GM23338 (cell line): ENCODE measurements at regions not wholly inside any gene's neighbourhood (a gene's known extent, or its start where the extent isn't known, plus 50 kb on each side); places are given as distances from the start of the nearest gene placed in this dataset.

ENCODE experiments used
- ATAC-seq: fragments of 200-7000 bp; cut with Tn5 transposase; 3 replicates; pipeline ENCODE4 v1.9.1; 2020
- DNase-seq: peaks from one replicate; pipeline ENCODE4 v3.0.0-alpha.2; 2015; ENCODE audit warnings: low spot score
- H2AFZ ChIP-seq: fragments of 200-600 bp; sonication (generic); 2 replicates; pipeline ENCODE4 v1.8.0; 2016; ENCODE audit warnings: antibody characterized with exemption, mild to moderate bottlenecking, moderate library complexity
- H3F3A ChIP-seq: fragments of 200-600 bp; sonication (generic); replicated peaks from 2 replicates; pipeline ENCODE4 v1.8.0; 2017; ENCODE audit warnings: antibody characterized with exemption, mixed run types, low read depth
- H3K27ac ChIP-seq: fragments of 200-600 bp; sonication (generic); 2 replicates; pipeline ENCODE4 v1.6.1; 2016; ENCODE audit warnings: low read depth
- H3K27me3 ChIP-seq: fragments of 200-600 bp; sonication (generic); 2 replicates; pipeline ENCODE4 v1.8.0; 2016; ENCODE audit warnings: mild to moderate bottlenecking, mixed run types, moderate library complexity; ENCODE audit not compliant: insufficient read depth
- H3K36me3 ChIP-seq: fragments of 200-600 bp; sonication (generic); 2 replicates; pipeline ENCODE4 v1.8.0; 2016; ENCODE audit warnings: mild to moderate bottlenecking; ENCODE audit not compliant: insufficient read depth
- H3K4me1 ChIP-seq: fragments of 200-600 bp; sonication (generic); 2 replicates; pipeline ENCODE4 v1.8.0; 2016; ENCODE audit warnings: mild to moderate bottlenecking, moderate library complexity; ENCODE audit not compliant: insufficient read depth
- H3K4me2 ChIP-seq: fragments of 200-600 bp; sonication (generic); 2 replicates; pipeline ENCODE4 v1.7.1; 2017; ENCODE audit warnings: mixed run types
- H3K4me3 ChIP-seq: fragments of 200-600 bp; sonication (generic); 2 replicates; pipeline ENCODE4 v1.6.1; 2016; ENCODE audit warnings: mixed run types
- H3K79me2 ChIP-seq: fragments of 200-600 bp; sonication (generic); replicated peaks from 2 replicates; pipeline ENCODE4 v1.8.0; 2017; ENCODE audit warnings: mild to moderate bottlenecking; ENCODE audit not compliant: insufficient read depth
- H3K9me2 ChIP-seq: fragments of 200-600 bp; sonication (generic); 2 replicates; pipeline ENCODE4 v1.8.0; 2017; ENCODE audit not compliant: insufficient read depth
- H4K20me1 ChIP-seq: fragments of 200-600 bp; sonication (generic); replicated peaks from 2 replicates; pipeline ENCODE4 v1.8.0; 2017; ENCODE audit warnings: mild to moderate bottlenecking; ENCODE audit not compliant: insufficient read depth
- H3K27ac Mint-ChIP-seq: 2 replicates; pipeline ENCODE4 v1.8.0; 2020; ENCODE audit warnings: inconsistent platforms, mild to moderate bottlenecking, moderate library complexity, mixed read lengths
- H3K27me3 Mint-ChIP-seq: 3 replicates; pipeline ENCODE4 v1.8.0; 2022; ENCODE audit warnings: low read depth, mild to moderate bottlenecking, moderate library complexity, mixed read lengths, inconsistent platforms; ENCODE audit not compliant: insufficient read depth, poor library complexity
- H3K36me3 Mint-ChIP-seq: 3 replicates; pipeline ENCODE4 v1.8.0; 2021; ENCODE audit warnings: low read depth, mild to moderate bottlenecking, inconsistent platforms, moderate library complexity, mixed read lengths
- H3K4me1 Mint-ChIP-seq: 3 replicates; pipeline ENCODE4 v1.8.0; 2020; ENCODE audit warnings: mild to moderate bottlenecking, inconsistent platforms, mixed read lengths
- H3K4me3 Mint-ChIP-seq: 3 replicates; pipeline ENCODE4 v1.8.0; 2021; ENCODE audit warnings: moderate library complexity, mild to moderate bottlenecking, inconsistent platforms, mixed read lengths
- H3K9me3 Mint-ChIP-seq: 3 replicates; pipeline ENCODE4 v1.8.0; 2020; ENCODE audit warnings: moderate library complexity, mild to moderate bottlenecking, inconsistent platforms, mixed read lengths
- CREB1 ChIP-seq: fragments of 250-450 bp; sonication (Bioruptor Pico); IDR thresholded peaks from 2 replicates; pipeline ENCODE4 v1.5.0; 2020; ENCODE audit warnings: low read depth, mild to moderate bottlenecking, moderate library complexity
- EZH2 ChIP-seq: fragments of 200-600 bp; sonication (generic); IDR thresholded peaks from one replicate; pipeline ENCODE4 v1.8.0; 2017; ENCODE audit warnings: antibody characterized with exemption, mild to moderate bottlenecking, low read depth; ENCODE audit not compliant: unreplicated experiment
- STAT1 ChIP-seq: IDR thresholded peaks from one replicate; pipeline ENCODE4 v1.6.1; 2016; ENCODE audit warnings: antibody characterized with exemption; ENCODE audit not compliant: unreplicated experiment
- ZNF114 ChIP-seq: fragments of 250-450 bp; sonication (Bioruptor Pico); IDR thresholded peaks from 2 replicates; pipeline ENCODE4 v1.5.0; 2020; ENCODE audit warnings: mild to moderate bottlenecking, moderate library complexity
- ZNF331 ChIP-seq: fragments of 250-450 bp; sonication (Bioruptor Pico); IDR thresholded peaks from 2 replicates; pipeline ENCODE4 v1.5.0; 2020; ENCODE audit warnings: low read depth, mild to moderate bottlenecking, moderate library complexity
- TF ChIP-seq, protein P1 (sequence below): IDR thresholded peaks from 2 replicates; pipeline ENCODE4 v1.6.1; 2016; ENCODE audit warnings: antibody characterized with exemption
- TF ChIP-seq, protein P2 (sequence below), 2 experiments: fragments of 200-600 bp in 1 of 2; sonication (generic) in 1 of 2; conservative IDR thresholded peaks; 2 replicates each; pipeline versions ENCODE4 v1.5.1 to v1.6.1; 2016 to 2017; ENCODE audit warnings: antibody characterized with exemption in 2 of 2, low read depth in 2 of 2, mild to moderate bottlenecking in 2 of 2, moderate library complexity in 1 of 2
- TF ChIP-seq, protein P3 (sequence below): fragments of 250-450 bp; sonication (Bioruptor Pico); IDR thresholded peaks from 2 replicates; pipeline ENCODE4 v1.5.0; 2020; ENCODE audit warnings: mild to moderate bottlenecking, moderate library complexity

DNA sequence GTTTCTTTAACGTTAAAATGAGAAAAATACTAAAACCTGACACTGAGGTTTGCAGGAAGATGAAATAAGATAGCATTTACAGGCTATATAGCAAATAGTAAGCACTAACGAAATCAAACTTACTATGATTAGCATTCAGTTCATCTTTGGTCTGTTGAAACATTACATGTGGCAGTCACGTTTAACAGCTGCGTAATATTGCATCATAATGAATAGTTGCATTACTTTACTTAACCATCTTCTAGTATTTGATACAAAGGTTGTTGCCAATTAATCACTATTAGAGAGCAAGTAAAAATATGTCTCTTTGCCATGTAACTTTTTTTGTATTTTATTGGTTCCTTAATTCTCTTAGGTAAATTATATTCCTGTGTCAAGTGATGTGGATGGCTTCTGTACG lies 131.8 kb upstream of the GHITM start:
- Histone ChIP-seq H3K79me2 (no peaks in the 10 kb centered on the region), H2AFZ (peak overlapping the region; percentile 88; the same call in 1 of the 2 replicates), H4K20me1 (no peaks in the 10 kb centered on the region), H3K4me3 (no peak overlapping the region), H3K9me2 (peaks cover 8% of the 10 kb centered on the region), H3K27me3 (no peaks in the 10 kb centered on the region), H3F3A (no peaks in the 10 kb centered on the region), H3K4me1 (0 out of 2 replicates have a peak, but pooled peaks cover 5% of the 10 kb centered on the region), H3K4me2 (no peak overlapping the region), H3K36me3 (no peaks in the 10 kb centered on the region), H3K27ac (no peak overlapping the region)
- Mint-ChIP-seq H3K9me3 (no peaks in the 10 kb centered on the region; the same call in 2 of the 3 replicates), H3K4me3 (no peak overlapping the region), H3K4me1 (no peaks in the 10 kb centered on the region; the same call in 1 of the 3 replicates), H3K27me3 (no peaks in the 10 kb centered on the region), H3K36me3 (no peaks in the 10 kb centered on the region), H3K27ac (no peak overlapping the region)
- no peak for ATAC-seq
- no peak for DNase-seq
- TF ChIP-seq, protein P1, sequence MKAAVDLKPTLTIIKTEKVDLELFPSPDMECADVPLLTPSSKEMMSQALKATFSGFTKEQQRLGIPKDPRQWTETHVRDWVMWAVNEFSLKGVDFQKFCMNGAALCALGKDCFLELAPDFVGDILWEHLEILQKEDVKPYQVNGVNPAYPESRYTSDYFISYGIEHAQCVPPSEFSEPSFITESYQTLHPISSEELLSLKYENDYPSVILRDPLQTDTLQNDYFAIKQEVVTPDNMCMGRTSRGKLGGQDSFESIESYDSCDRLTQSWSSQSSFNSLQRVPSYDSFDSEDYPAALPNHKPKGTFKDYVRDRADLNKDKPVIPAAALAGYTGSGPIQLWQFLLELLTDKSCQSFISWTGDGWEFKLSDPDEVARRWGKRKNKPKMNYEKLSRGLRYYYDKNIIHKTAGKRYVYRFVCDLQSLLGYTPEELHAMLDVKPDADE: no peak

DNA sequence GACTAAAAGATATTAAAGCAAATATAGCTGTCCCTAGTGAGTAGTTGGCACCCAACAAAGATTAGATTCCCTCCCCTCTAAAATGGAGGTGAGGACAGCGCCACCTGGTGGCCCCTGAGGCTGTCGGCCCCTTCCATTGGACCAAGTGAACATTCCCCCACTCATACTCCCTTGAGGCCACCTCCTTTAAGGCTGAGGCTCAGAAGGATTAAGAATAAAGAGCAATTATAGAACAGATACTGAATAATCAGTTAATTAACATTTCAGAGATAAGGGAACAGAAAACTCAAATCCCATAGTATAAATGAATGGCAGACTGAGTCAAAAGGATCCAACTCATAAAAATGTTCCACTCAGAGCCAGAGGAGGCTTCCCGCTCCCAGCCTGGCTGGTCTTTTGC lies 130.4 kb upstream of the GHITM start:
- H3K9me3 Mint-ChIP-seq: no peaks in the 10 kb centered on the region; the same call in 2 of the 3 replicates
- H3K27me3 Mint-ChIP-seq: no peaks in the 10 kb centered on the region
- Histone ChIP-seq H3K4me2 (no peak overlapping the region), H3K4me1 (0 out of 2 replicates have a peak, but pooled peaks cover 7% of the 10 kb centered on the region), H2AFZ (no peak overlapping the region), H3K27ac (no peak overlapping the region), H4K20me1 (no peaks in the 10 kb centered on the region), H3K27me3 (no peaks in the 10 kb centered on the region), H3K9me2 (peaks cover 8% of the 10 kb centered on the region), H3K4me3 (no peak overlapping the region), H3F3A (no peaks in the 10 kb centered on the region), H3K79me2 (no peaks in the 10 kb centered on the region), H3K36me3 (no peaks in the 10 kb centered on the region)
- DNase-seq (peak; percentile 73), ATAC-seq (peak; percentile 85)
- no peaks in the 10 kb centered on the region for H3K36me3 Mint-ChIP-seq
- no peak for TF ChIP-seq CREB1 (CRISPR knock-in tag)
- TF ChIP-seq, protein P2, sequence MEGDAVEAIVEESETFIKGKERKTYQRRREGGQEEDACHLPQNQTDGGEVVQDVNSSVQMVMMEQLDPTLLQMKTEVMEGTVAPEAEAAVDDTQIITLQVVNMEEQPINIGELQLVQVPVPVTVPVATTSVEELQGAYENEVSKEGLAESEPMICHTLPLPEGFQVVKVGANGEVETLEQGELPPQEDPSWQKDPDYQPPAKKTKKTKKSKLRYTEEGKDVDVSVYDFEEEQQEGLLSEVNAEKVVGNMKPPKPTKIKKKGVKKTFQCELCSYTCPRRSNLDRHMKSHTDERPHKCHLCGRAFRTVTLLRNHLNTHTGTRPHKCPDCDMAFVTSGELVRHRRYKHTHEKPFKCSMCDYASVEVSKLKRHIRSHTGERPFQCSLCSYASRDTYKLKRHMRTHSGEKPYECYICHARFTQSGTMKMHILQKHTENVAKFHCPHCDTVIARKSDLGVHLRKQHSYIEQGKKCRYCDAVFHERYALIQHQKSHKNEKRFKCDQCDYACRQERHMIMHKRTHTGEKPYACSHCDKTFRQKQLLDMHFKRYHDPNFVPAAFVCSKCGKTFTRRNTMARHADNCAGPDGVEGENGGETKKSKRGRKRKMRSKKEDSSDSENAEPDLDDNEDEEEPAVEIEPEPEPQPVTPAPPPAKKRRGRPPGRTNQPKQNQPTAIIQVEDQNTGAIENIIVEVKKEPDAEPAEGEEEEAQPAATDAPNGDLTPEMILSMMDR (conservative IDR thresholded peaks at IDR 0.05; ENCODE audit: low read depth in 2 of 2): peak; percentile 86 to 100
- H3K4me3 Mint-ChIP-seq: no peak overlapping the region
- no peak overlapping the region for H3K27ac Mint-ChIP-seq
- peaks cover 6% of the 10 kb centered on the region for H3K4me1 Mint-ChIP-seq

DNA sequence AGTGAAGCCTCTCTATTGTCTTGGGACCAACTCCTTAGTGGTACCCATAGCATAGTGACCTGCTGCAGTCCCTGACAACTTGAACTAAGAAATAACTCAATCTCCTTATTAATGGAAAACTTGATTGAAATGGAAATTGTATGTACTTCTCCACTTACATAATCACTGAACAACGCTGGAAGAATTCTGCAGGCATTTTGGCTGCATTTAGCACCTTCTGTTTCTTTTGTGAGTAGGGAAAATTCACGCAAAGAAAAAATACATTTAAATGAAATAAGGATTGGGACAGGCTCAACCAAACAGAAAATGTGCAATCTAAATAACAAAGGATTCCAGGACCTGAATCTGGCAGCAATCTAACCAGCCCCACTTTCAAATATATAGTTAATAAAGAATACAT lies 126.9 kb upstream of the GHITM start:
- no peak for DNase-seq
- peaks cover 8% of the 10 kb centered on the region for H3K9me2 ChIP-seq
- no peak overlapping the region for H2AFZ ChIP-seq
- Mint-ChIP-seq H3K36me3 (peaks cover under 1% of the 10 kb centered on the region; the same call in 1 of the 3 replicates), H3K4me1 (peaks cover 6% of the 10 kb centered on the region), H3K27ac (no peak overlapping the region), H3K4me3 (no peak overlapping the region), H3K27me3 (no peaks in the 10 kb centered on the region), H3K9me3 (peaks cover 4% of the 10 kb centered on the region; the same call in 2 of the 3 replicates)
- H3K36me3 ChIP-seq: no peaks in the 10 kb centered on the region
- H3K27me3 ChIP-seq: no peaks in the 10 kb centered on the region
- H3K79me2 ChIP-seq: no peaks in the 10 kb centered on the region
- no peak for ATAC-seq
- no peak overlapping the region for H3K27ac ChIP-seq
- 0 out of 2 replicates have a peak, but pooled peaks cover 7% of the 10 kb centered on the region for H3K4me1 ChIP-seq
- H3K4me2 ChIP-seq: no peak overlapping the region
- H3F3A ChIP-seq: no peaks in the 10 kb centered on the region
- no peak overlapping the region for H3K4me3 ChIP-seq
- no peaks in the 10 kb centered on the region for H4K20me1 ChIP-seq
- TF ChIP-seq ZNF331 (CRISPR knock-in tag) (no peak), EZH2 (no peak), STAT1 (no peak), ZNF114 (CRISPR knock-in tag) (no peak)
- TF ChIP-seq, protein P3, sequence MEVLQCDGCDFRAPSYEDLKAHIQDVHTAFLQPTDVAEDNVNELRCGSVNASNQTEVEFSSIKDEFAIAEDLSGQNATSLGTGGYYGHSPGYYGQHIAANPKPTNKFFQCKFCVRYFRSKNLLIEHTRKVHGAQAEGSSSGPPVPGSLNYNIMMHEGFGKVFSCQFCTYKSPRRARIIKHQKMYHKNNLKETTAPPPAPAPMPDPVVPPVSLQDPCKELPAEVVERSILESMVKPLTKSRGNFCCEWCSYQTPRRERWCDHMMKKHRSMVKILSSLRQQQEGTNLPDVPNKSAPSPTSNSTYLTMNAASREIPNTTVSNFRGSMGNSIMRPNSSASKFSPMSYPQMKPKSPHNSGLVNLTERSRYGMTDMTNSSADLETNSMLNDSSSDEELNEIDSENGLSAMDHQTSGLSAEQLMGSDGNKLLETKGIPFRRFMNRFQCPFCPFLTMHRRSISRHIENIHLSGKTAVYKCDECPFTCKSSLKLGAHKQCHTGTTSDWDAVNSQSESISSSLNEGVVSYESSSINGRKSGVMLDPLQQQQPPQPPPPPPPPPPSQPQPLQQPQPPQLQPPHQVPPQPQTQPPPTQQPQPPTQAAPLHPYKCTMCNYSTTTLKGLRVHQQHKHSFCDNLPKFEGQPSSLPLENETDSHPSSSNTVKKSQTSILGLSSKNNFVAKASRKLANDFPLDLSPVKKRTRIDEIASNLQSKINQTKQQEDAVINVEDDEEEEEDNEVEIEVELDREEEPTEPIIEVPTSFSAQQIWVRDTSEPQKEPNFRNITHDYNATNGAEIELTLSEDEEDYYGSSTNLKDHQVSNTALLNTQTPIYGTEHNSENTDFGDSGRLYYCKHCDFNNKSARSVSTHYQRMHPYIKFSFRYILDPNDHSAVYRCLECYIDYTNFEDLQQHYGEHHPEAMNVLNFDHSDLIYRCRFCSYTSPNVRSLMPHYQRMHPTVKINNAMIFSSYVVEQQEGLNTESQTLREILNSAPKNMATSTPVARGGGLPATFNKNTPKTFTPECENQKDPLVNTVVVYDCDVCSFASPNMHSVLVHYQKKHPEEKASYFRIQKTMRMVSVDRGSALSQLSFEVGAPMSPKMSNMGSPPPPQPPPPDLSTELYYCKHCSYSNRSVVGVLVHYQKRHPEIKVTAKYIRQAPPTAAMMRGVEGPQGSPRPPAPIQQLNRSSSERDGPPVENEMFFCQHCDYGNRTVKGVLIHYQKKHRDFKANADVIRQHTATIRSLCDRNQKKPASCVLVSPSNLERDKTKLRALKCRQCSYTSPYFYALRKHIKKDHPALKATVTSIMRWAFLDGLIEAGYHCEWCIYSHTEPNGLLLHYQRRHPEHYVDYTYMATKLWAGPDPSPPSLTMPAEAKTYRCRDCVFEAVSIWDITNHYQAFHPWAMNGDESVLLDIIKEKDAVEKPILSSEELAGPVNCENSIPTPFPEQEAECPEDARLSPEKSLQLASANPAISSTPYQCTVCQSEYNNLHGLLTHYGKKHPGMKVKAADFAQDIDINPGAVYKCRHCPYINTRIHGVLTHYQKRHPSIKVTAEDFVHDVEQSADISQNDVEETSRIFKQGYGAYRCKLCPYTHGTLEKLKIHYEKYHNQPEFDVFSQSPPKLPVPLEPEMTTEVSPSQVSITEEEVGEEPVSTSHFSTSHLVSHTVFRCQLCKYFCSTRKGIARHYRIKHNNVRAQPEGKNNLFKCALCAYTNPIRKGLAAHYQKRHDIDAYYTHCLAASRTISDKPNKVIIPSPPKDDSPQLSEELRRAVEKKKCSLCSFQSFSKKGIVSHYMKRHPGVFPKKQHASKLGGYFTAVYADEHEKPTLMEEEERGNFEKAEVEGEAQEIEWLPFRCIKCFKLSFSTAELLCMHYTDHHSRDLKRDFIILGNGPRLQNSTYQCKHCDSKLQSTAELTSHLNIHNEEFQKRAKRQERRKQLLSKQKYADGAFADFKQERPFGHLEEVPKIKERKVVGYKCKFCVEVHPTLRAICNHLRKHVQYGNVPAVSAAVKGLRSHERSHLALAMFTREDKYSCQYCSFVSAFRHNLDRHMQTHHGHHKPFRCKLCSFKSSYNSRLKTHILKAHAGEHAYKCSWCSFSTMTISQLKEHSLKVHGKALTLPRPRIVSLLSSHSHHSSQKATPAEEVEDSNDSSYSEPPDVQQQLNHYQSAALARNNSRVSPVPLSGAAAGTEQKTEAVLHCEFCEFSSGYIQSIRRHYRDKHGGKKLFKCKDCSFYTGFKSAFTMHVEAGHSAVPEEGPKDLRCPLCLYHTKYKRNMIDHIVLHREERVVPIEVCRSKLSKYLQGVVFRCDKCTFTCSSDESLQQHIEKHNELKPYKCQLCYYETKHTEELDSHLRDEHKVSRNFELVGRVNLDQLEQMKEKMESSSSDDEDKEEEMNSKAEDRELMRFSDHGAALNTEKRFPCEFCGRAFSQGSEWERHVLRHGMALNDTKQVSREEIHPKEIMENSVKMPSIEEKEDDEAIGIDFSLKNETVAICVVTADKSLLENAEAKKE (CRISPR knock-in tag): no peak
